Hematopoietic multipotent progenitor cell treated with erythropoietin and hydrocortisone succinate and interleukin-3 and kit ligand, for 4 days (in vitro differentiated cells): ENCODE measurements at regions not wholly inside any gene's neighbourhood (a gene's known extent, or its start where the extent isn't known, plus 50 kb on each side); places are given as distances from the start of the nearest gene placed in this dataset.
"Not testable (repeated sequence)": the region's sequence is repeated elsewhere in the genome, so short reads cannot be mapped to it uniquely, and the experiment has no call there.

Experiments used
- DNase-seq: peaks from one replicate; pipeline ENCODE4 v3.0.0-alpha.2; 2015

- not testable (repeated sequence) for DNase-seq
Observed at GRCh38 chr11:100409267-100409666, 277.8 kb upstream of the ARHGAP42 start.

- DNase-seq = no peak
Observed at GRCh38 chr11:100419518-100419917, 267.6 kb upstream of the ARHGAP42 start.

GRCh38 chr11:100434821-100435641 is 252.1 kb upstream of the ARHGAP42 start:
- DNase-seq = no peak

DNA sequence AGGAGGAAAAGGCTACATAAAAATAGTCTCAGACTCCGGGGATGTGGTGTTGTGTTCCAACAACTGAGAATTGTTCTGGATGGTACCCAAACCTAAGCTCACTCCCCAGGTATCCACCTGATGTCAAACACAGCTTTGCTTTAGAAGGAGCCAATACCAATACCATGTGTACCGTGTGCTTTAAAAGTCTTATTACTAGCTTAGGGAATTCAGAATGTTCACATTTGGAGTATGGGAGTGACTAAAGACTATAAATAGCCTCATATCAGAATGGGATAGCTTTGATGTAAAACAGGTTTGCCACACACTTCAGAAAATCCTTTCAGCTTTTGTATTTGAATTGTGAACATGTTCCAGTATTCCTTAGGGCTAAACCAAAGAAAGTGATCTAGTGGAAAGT is 248.7 kb upstream of the ARHGAP42 start:
- no peak for DNase-seq

DNA sequence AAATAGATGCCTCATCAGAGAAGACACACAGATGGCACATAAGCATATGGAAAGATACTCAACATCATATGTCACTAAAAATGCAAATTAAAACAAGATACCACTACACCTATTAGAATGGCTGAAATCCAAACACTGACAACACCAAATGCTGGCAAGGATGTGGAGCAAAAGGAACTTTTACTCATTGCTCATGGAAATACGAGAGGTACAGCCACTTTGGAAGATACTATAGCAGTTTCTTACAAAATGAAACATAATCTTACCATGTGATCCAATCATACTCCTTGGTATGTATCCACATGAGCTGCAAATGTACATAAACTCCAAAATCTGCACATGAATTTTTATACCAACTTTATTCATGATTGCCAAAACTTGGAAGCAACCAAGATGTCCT is 246.0 kb upstream of the ARHGAP42 start:
- DNase-seq = no peak

- DNase-seq = no peak
Observed at GRCh38 chr11:100442017-100442416, 245.1 kb upstream of the ARHGAP42 start.

GRCh38 chr11:100445231-100445735 is 241.8 kb upstream of the ARHGAP42 start:
- no peak for DNase-seq

- DNase-seq = not testable (repeated sequence)
Observed at GRCh38 chr11:100451801-100452460, 235.2 kb upstream of the ARHGAP42 start.

GRCh38 chr11:100459811-100460210 is 227.3 kb upstream of the ARHGAP42 start:
- DNase-seq = no peak

GRCh38 chr11:100460426-100460825 is 226.7 kb upstream of the ARHGAP42 start:
- no peak for DNase-seq

- DNase-seq = no peak
Observed at GRCh38 chr11:100467821-100468508, 219.1 kb upstream of the ARHGAP42 start.

DNA sequence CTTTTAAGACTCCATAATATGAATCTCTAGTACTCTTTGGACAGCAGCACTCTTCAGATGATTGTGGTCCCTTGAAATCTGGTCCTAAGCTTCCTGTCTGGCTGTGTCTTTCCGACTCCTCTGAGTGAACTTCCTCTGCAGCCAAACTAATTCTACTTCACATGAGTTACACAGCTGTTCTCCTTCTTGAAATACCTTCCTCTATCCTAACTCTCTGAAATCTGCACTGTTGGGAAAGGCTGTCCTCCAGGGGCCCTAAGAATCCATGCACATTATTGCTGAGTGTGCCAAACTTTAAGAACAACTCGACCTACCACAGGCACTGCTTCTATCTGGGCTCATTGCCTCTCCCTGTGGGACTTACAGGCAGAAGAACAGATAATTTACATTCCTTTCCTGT is 217.3 kb upstream of the ARHGAP42 start:
- DNase-seq = no peak

- DNase-seq = no peak
Observed at GRCh38 chr11:100472727-100473389, 214.2 kb upstream of the ARHGAP42 start.

DNA sequence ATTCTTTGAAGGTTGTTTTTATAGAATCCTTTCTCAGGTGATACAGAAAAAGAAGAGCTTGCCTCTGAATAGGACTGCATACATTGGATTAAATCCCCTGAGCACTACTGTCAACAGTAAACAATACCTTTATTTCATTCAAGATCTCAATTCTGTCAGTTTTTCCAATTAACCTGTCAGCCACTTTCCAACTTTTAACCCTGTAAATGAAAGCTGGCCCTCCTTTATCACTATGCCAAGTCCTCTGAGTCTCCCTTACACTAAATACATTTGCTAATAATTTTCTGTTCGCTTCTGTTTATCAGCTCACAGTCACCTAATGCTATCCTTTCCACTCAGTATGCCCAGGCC is 213.7 kb upstream of the ARHGAP42 start:
- DNase-seq = no peak

GRCh38 chr11:100484948-100485347 is 202.1 kb upstream of the ARHGAP42 start:
- DNase-seq = no peak

DNA sequence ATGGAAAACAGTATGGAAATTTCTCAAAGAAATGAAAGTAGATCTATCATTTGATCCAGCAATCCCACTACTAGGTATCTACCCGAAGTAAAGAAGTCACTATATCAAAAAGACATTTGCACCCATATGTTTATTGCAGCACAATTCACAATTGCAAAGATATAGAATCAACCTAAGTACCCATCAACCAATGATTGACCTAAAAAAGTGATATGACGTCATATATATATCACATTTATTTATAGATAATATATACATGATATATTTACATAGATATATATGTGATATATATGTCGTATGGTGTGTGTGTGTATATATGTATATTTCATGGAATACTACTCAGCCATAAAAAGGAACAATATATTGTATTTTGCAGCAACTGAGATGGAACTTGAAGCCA is 188.3 kb upstream of the ARHGAP42 start:
- DNase-seq = no peak

GRCh38 chr11:100501450-100501849 is 185.6 kb upstream of the ARHGAP42 start:
- DNase-seq = no peak

GRCh38 chr11:100512475-100512874 is 174.6 kb upstream of the ARHGAP42 start:
- no peak for DNase-seq

- DNase-seq = no peak
Observed at GRCh38 chr11:100515087-100515486, 172.0 kb upstream of the ARHGAP42 start.

- DNase-seq = no peak
Observed at GRCh38 chr11:100525197-100525596, 161.9 kb upstream of the ARHGAP42 start.

- DNase-seq = peak; percentile 2
Observed at GRCh38 chr11:100525635-100526034, 161.5 kb upstream of the ARHGAP42 start.

GRCh38 chr11:100528872-100529416 is 158.1 kb upstream of the ARHGAP42 start:
- no peak for DNase-seq

GRCh38 chr11:100531290-100531689 is 155.8 kb upstream of the ARHGAP42 start:
- DNase-seq = not testable (repeated sequence)
